ENCODE measurements at regions not wholly inside any gene's neighbourhood (a gene's known extent, or its start where the extent isn't known, plus 50 kb on each side); places are given as distances from the start of the nearest gene placed in this dataset.

DNA sequence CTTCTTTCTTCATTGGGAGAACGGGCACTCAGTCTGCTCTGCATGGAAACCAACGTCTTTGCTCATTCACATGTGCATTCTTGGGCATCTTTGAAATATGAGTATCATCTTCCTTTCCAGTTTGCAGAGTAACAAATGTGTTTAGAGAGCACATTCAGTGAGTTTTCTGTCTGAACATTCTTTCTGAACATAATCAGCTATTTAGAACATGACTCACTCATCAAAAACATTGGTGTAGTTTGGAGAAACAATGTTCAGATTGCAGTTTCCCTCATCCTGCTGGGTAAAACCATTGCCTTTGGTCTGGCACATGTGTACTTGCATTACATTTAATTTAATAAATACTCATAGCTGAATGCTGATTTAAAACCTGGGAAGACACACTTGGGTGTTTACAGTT is 81.5 kb upstream of the F9 start:
- TF ChIP-seq, protein P1, sequence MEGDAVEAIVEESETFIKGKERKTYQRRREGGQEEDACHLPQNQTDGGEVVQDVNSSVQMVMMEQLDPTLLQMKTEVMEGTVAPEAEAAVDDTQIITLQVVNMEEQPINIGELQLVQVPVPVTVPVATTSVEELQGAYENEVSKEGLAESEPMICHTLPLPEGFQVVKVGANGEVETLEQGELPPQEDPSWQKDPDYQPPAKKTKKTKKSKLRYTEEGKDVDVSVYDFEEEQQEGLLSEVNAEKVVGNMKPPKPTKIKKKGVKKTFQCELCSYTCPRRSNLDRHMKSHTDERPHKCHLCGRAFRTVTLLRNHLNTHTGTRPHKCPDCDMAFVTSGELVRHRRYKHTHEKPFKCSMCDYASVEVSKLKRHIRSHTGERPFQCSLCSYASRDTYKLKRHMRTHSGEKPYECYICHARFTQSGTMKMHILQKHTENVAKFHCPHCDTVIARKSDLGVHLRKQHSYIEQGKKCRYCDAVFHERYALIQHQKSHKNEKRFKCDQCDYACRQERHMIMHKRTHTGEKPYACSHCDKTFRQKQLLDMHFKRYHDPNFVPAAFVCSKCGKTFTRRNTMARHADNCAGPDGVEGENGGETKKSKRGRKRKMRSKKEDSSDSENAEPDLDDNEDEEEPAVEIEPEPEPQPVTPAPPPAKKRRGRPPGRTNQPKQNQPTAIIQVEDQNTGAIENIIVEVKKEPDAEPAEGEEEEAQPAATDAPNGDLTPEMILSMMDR (IDR thresholded peaks at IDR 0.05 in 2 of 3, conservative IDR thresholded peaks at IDR 0.05 in 1 of 3; ENCODE audit: borderline replicate concordance in 1 of 3, insufficient read depth in 1 of 3, low read depth in 2 of 3, low read length in 2 of 3) = no peak
- TF ChIP-seq SIN3A (IDR thresholded peaks at IDR 0.05; ENCODE audit: low read depth) = no peak
- no peak for TF ChIP-seq FOSL1 (IDR thresholded peaks at IDR 0.05; ENCODE audit: low read depth)
- TF ChIP-seq RAD21 (IDR thresholded peaks at IDR 0.05; ENCODE audit: low read depth) = no peak
- no peak for TF ChIP-seq POLR2AphosphoS5 (IDR thresholded peaks at IDR 0.05; ENCODE audit: low read depth, low read length)

Measured in HCT116 (cell line).